CD4-positive, alpha-beta T cell (primary cell): ENCODE measurements at regions not wholly inside any gene's neighbourhood (a gene's known extent, or its start where the extent isn't known, plus 50 kb on each side); places are given as distances from the start of the nearest gene placed in this dataset.

ENCODE experiments used
- ATAC-seq: fragments of 200-7000 bp; cut with Tn5 transposase; one replicate; pipeline ENCODE4 v1.10.0; 2022; ENCODE audit warnings: mild to moderate bottlenecking; ENCODE audit not compliant: poor library complexity
- CTCF ChIA-PET: fragments of 350-600 bp; sonication (Branson Sonifier 250); formaldehyde crosslinking; loops from one replicate; lab custom pipeline; 2021; ENCODE audit warnings: antibody characterized with exemption, inconsistent platforms; lab: Charles Lee
- POLR2A ChIA-PET: fragments of 350-600 bp; sonication (Branson Sonifier 250); formaldehyde crosslinking; loops from one replicate; lab custom pipeline; 2021; ENCODE audit warnings: antibody characterized with exemption, inconsistent platforms; lab: Charles Lee
- DNase-seq, 14 experiments: peaks; one replicate each; pipeline ENCODE4 v3.0.0-alpha.2; 2013 to 2020; ENCODE audit warnings: mixed read lengths in 2 of 14
- H3K27ac ChIP-seq, 2 donors: one replicate each; pipeline versions ENCODE4 v1.5.1 to v1.7.0; 2013; ENCODE audit warnings: low read length in 2 of 2, low read depth in 1 of 2, mild to moderate bottlenecking in 1 of 2
- H3K27me3 ChIP-seq, 2 experiments: 1 replicate in 1 of 2; 2 replicates in 1 of 2; pipeline versions ENCODE4 v1.6.1 to v1.7.0; 2013; ENCODE audit warnings: low read length in 2 of 2, control low read depth in 1 of 2, mild to moderate bottlenecking in 1 of 2, moderate library complexity in 1 of 2; ENCODE audit not compliant: insufficient read depth in 2 of 2, control insufficient read depth in 1 of 2
- H3K36me3 ChIP-seq: one replicate; pipeline ENCODE4 v1.6.1; 2013; ENCODE audit warnings: low read length, control low read depth; ENCODE audit not compliant: insufficient read depth
- H3K4me1 ChIP-seq: one replicate; pipeline ENCODE4 v1.6.1; 2013; ENCODE audit warnings: low read length, control low read depth; ENCODE audit not compliant: insufficient read depth
- H3K4me3 ChIP-seq: one replicate; pipeline ENCODE4 v1.5.1; 2013; ENCODE audit warnings: mild to moderate bottlenecking, low read length, moderate library complexity
- H3K9me3 ChIP-seq, 2 experiments: 1 replicate in 1 of 2; 2 replicates in 1 of 2; pipeline versions ENCODE4 v1.6.1 to v1.7.0; 2013; ENCODE audit warnings: low read length in 2 of 2, mild to moderate bottlenecking in 2 of 2, control low read depth in 1 of 2, moderate library complexity in 1 of 2; ENCODE audit not compliant: control insufficient read depth in 1 of 2, insufficient read depth in 1 of 2
- H3K27ac Mint-ChIP-seq: one replicate; pipeline ENCODE4 v1.8.0; 2020; ENCODE audit warnings: mixed read lengths
- H3K27me3 Mint-ChIP-seq: one replicate; pipeline ENCODE4 v1.8.0; 2021; ENCODE audit warnings: mixed read lengths
- H3K36me3 Mint-ChIP-seq: one replicate; pipeline ENCODE4 v1.8.0; 2021; ENCODE audit warnings: low read depth, mixed read lengths
- H3K4me1 Mint-ChIP-seq: one replicate; pipeline ENCODE4 v1.8.0; 2021; ENCODE audit warnings: low read depth, mixed read lengths
- H3K4me3 Mint-ChIP-seq: one replicate; pipeline ENCODE4 v1.8.0; 2020; ENCODE audit warnings: mild to moderate bottlenecking, mixed read lengths
- H3K9me3 Mint-ChIP-seq: one replicate; pipeline ENCODE4 v1.8.0; 2020; ENCODE audit warnings: mixed read lengths
- CTCF ChIP-seq: fragments of 200-600 bp; IDR thresholded peaks from one replicate; pipeline ENCODE4 v1.8.0; 2022; ENCODE audit warnings: antibody characterized with exemption, mild to moderate bottlenecking
- intact Hi-C, 2 experiments: fragments of 100-400 bp; cut with DNase I in 1 of 2; cut with micrococcal nuclease in 1 of 2; formaldehyde crosslinking; loops; one replicate each; pipeline versions ENCODE4 v1.15.1 to v1.9.0; 2023 to 2025; cut with DNase I, micrococcal nuclease

GRCh38 chr5:3484836-3485235 lies 110.8 kb upstream of the IRX1 start:
- H3K4me1 ChIP-seq, result no peaks in the 10 kb centered on the region
- no peaks in the 10 kb centered on the region for H3K9me3 Mint-ChIP-seq
- no peaks in the 10 kb centered on the region for H3K36me3 Mint-ChIP-seq
- intact Hi-C loops, result no loop called here
- DNase-seq, result no peak
- no peaks in the 10 kb centered on the region for H3K27me3 Mint-ChIP-seq
- no peak overlapping the region for H3K4me3 ChIP-seq
- H3K36me3 ChIP-seq, result no peaks in the 10 kb centered on the region
- H3K27me3 ChIP-seq, result no peaks in the 10 kb centered on the region
- H3K4me1 Mint-ChIP-seq, result no peaks in the 10 kb centered on the region
- peaks cover 0 to 17% of the 10 kb centered on the region in 2 experiments for H3K9me3 ChIP-seq
- CTCF ChIA-PET, result no interaction called here
- POLR2A ChIA-PET, result no interaction called here
- no peak for ATAC-seq
- no peak for TF ChIP-seq CTCF
- H3K4me3 Mint-ChIP-seq, result no peak overlapping the region
- no peak overlapping the region for H3K27ac Mint-ChIP-seq
- no peak overlapping the region for H3K27ac ChIP-seq

GRCh38 chr5:3481175-3481574 lies 114.5 kb upstream of the IRX1 start:
- H3K4me1 Mint-ChIP-seq, result no peaks in the 10 kb centered on the region
- H3K9me3 ChIP-seq, result peaks cover 0 to 9% of the 10 kb centered on the region in 2 experiments
- ChIA-PET CTCF (no interaction called here), POLR2A (no interaction called here)
- no peak for TF ChIP-seq CTCF
- ATAC-seq (no peak), DNase-seq (no peak)
- H3K4me3 Mint-ChIP-seq, result no peak overlapping the region
- peaks cover 9% of the 10 kb centered on the region for H3K9me3 Mint-ChIP-seq
- H3K4me1 ChIP-seq, result no peaks in the 10 kb centered on the region
- H3K27ac Mint-ChIP-seq, result no peak overlapping the region
- H3K27ac ChIP-seq, result no peak overlapping the region
- intact Hi-C loops, result no loop called here
- H3K27me3 Mint-ChIP-seq, result no peaks in the 10 kb centered on the region
- H3K36me3 Mint-ChIP-seq, result no peaks in the 10 kb centered on the region
- no peaks in the 10 kb centered on the region for H3K27me3 ChIP-seq
- no peak overlapping the region for H3K4me3 ChIP-seq
- no peaks in the 10 kb centered on the region for H3K36me3 ChIP-seq

- CTCF ChIA-PET, result no interaction called here
- no peaks in the 10 kb centered on the region for H3K4me1 Mint-ChIP-seq
- H3K27ac Mint-ChIP-seq, result no peak overlapping the region
Measured at GRCh38 chr5:3475674-3476073, 120.0 kb upstream of the IRX1 start.

More at GRCh38 chr5:3475674-3476073, 120.0 kb upstream of the IRX1 start:
- no peaks in the 10 kb centered on the region for H3K27me3 ChIP-seq
- Mint-ChIP-seq H3K36me3 (no peaks in the 10 kb centered on the region), H3K27me3 (no peaks in the 10 kb centered on the region), H3K4me3 (no peak overlapping the region), H3K9me3 (peaks cover 16% of the 10 kb centered on the region)
- TF ChIP-seq CTCF, result no peak
- intact Hi-C loops, result no loop called here
- peaks cover 0 to 5% of the 10 kb centered on the region in 2 experiments for H3K9me3 ChIP-seq
- POLR2A ChIA-PET, result no interaction called here
- no peak for DNase-seq
- H3K4me3 ChIP-seq, result no peak overlapping the region
- no peak for ATAC-seq
- H3K36me3 ChIP-seq, result no peaks in the 10 kb centered on the region
- no peak overlapping the region for H3K27ac ChIP-seq
- no peaks in the 10 kb centered on the region for H3K4me1 ChIP-seq
